Liver (tissue), 8 donors: ENCODE measurements at regions not wholly inside any gene's neighbourhood (a gene's known extent, or its start where the extent isn't known, plus 50 kb on each side); places are given as distances from the start of the nearest gene placed in this dataset.

ENCODE experiments used
- DNase-seq: peaks from one replicate; pipeline ENCODE4 v3.0.0-alpha.2; 2017; ENCODE audit warnings: low spot score
- H3K27ac ChIP-seq, 2 donors: one replicate each; pipeline ENCODE4 v1.7.0; 2013; ENCODE audit warnings: inconsistent platforms in 2 of 2, low read length in 2 of 2, control low read depth in 1 of 2, low read depth in 1 of 2, mild to moderate bottlenecking in 1 of 2
- H3K27me3 ChIP-seq, 4 donors: one replicate each; pipeline versions ENCODE4 v1.6.1 to v1.7.0; 2013; ENCODE audit warnings: low read length in 3 of 4, inconsistent platforms in 1 of 4, mild to moderate bottlenecking in 1 of 4, moderate library complexity in 1 of 4; ENCODE audit not compliant: control insufficient read depth in 4 of 4, insufficient read depth in 4 of 4
- H3K36me3 ChIP-seq, 4 donors: one replicate each; pipeline versions ENCODE4 v1.6.1 to v1.7.0; 2013; ENCODE audit warnings: low read length in 3 of 4, mild to moderate bottlenecking in 3 of 4, low read depth in 1 of 4, moderate library complexity in 1 of 4; ENCODE audit not compliant: control insufficient read depth in 4 of 4, insufficient read depth in 3 of 4
- H3K4me1 ChIP-seq, 4 donors: one replicate each; pipeline versions ENCODE4 v1.6.1 to v1.7.0; 2013; ENCODE audit warnings: low read length in 3 of 4, mild to moderate bottlenecking in 3 of 4, moderate library complexity in 1 of 4; ENCODE audit not compliant: control insufficient read depth in 4 of 4, insufficient read depth in 4 of 4
- H3K4me3 ChIP-seq, 3 donors: one replicate each; pipeline versions ENCODE4 v1.6.1 to v1.7.0; 2013; ENCODE audit warnings: low read length in 3 of 3, control low read depth in 1 of 3, low read depth in 1 of 3, mild to moderate bottlenecking in 1 of 3
- H3K9ac ChIP-seq, 2 donors: one replicate each; pipeline ENCODE4 v1.7.0; 2013; ENCODE audit warnings: low read length in 2 of 2, mild to moderate bottlenecking in 2 of 2, moderate library complexity in 2 of 2, control low read depth in 1 of 2, low read depth in 1 of 2
- H3K9me3 ChIP-seq, 4 donors: one replicate each; pipeline versions ENCODE4 v1.6.1 to v1.7.0; 2013; ENCODE audit warnings: low read length in 3 of 4; ENCODE audit not compliant: control insufficient read depth in 4 of 4
- CTCF ChIP-seq: fragments of 150-350 bp; IDR thresholded peaks from 2 replicates; pipeline ENCODE4 v1.5.1; 2017; ENCODE audit warnings: improper control_type of control experiment, low read depth, low read length; ENCODE audit not compliant: missing input control
- EGR1 ChIP-seq, 2 donors: IDR thresholded peaks; 2 replicates each; pipeline ENCODE4 v1.6.1; 2016 to 2018; ENCODE audit warnings: antibody characterized with exemption in 2 of 2, low read depth in 2 of 2
- FOXA2 ChIP-seq: IDR thresholded peaks from 2 replicates; pipeline ENCODE4 v1.6.1; 2016; ENCODE audit warnings: antibody characterized with exemption
- HNF4A ChIP-seq, 2 donors: conservative IDR thresholded peaks; 2 replicates each; pipeline ENCODE4 v1.6.1; 2016; ENCODE audit warnings: antibody characterized with exemption in 2 of 2, mild to moderate bottlenecking in 2 of 2
- MAX ChIP-seq: IDR thresholded peaks from 2 replicates; pipeline ENCODE4 v1.6.1; 2016; ENCODE audit warnings: antibody characterized with exemption
- NR2F2 ChIP-seq: IDR thresholded peaks from 2 replicates; pipeline ENCODE4 v1.6.1; 2016; ENCODE audit warnings: antibody characterized with exemption
- RAD21 ChIP-seq, 2 donors: IDR thresholded peaks; 2 replicates each; pipeline ENCODE4 v1.6.1; 2016; ENCODE audit warnings: antibody characterized with exemption in 2 of 2, mild to moderate bottlenecking in 2 of 2
- REST ChIP-seq: IDR thresholded peaks from 2 replicates; pipeline ENCODE4 v1.6.1; 2016; ENCODE audit warnings: antibody characterized with exemption, mild to moderate bottlenecking
- SP1 ChIP-seq: IDR thresholded peaks from 2 replicates; pipeline ENCODE4 v1.6.1; 2018; ENCODE audit warnings: antibody characterized with exemption, mild to moderate bottlenecking
- YY1 ChIP-seq: IDR thresholded peaks from 2 replicates; pipeline ENCODE4 v1.6.1; 2016; ENCODE audit warnings: antibody characterized with exemption, mild to moderate bottlenecking
- WGBS: extraction: QIAGEN DNeasy Blood & Tissue Kit; methylation state at CpG from one replicate; pipeline ENCODE4 v1.1.7; 2013; 5-methylcytosine and 5-hydroxymethylcytosine counted together
- donor health status: healthy.
- donor health status: healthy.
- donor health status: healthy.
- donor health status: healthy.
- donor health status: healthy.

- WGBS = 65% methylated on average over 4 of the region's 4 CpGs
- no peak for DNase-seq
- Histone ChIP-seq H3K9me3 (no peaks in the 10 kb centered on the region), H3K4me3 (no peak overlapping the region), H3K27ac (no peak overlapping the region), H3K36me3 (no peaks in the 10 kb centered on the region), H3K27me3 (peaks cover 0 to 4% (median 0%) of the 10 kb centered on the region in 4 donors), H3K4me1 (no peaks in the 10 kb centered on the region), H3K9ac (no peak overlapping the region)
- TF ChIP-seq SP1 (no peak), FOXA2 (no peak), EGR1 (IDR thresholded peaks at IDR 0.05; ENCODE audit: low read depth in 2 of 2) (no peak)
Measured at GRCh38 chr3:115281697-115282675, 134.9 kb upstream of the ZBTB20 start.

- Histone ChIP-seq H3K4me1 (no peaks in the 10 kb centered on the region), H3K9me3 (no peaks in the 10 kb centered on the region), H3K27me3 (no peaks in the 10 kb centered on the region), H3K9ac (no peak overlapping the region), H3K36me3 (no peaks in the 10 kb centered on the region), H3K27ac (no peak overlapping the region), H3K4me3 (no peak overlapping the region)
- TF ChIP-seq MAX = no peak
- TF ChIP-seq HNF4A (conservative IDR thresholded peaks at IDR 0.05) = no peak
- TF ChIP-seq RAD21 (IDR thresholded peaks at IDR 0.05) = no peak
- TF ChIP-seq YY1 = no peak
- TF ChIP-seq NR2F2 = no peak
- TF ChIP-seq CTCF = no peak
- no peak for TF ChIP-seq REST
- no peak for TF ChIP-seq FOXA2
- DNase-seq = no peak
- WGBS = 73% methylated on average over 1 of the region's 1 CpG
Measured at GRCh38 chr3:115284980-115285379, 137.9 kb upstream of the ZBTB20 start.
